DMS53 (cell line): ENCODE measurements at regions not wholly inside any gene's neighbourhood (a gene's known extent, or its start where the extent isn't known, plus 50 kb on each side); places are given as distances from the start of the nearest gene placed in this dataset.

ENCODE experiments used
- DNase-seq: peaks from one replicate; lab custom pipeline; 2025; lab: John Stamatoyannopoulos, UW

DNA sequence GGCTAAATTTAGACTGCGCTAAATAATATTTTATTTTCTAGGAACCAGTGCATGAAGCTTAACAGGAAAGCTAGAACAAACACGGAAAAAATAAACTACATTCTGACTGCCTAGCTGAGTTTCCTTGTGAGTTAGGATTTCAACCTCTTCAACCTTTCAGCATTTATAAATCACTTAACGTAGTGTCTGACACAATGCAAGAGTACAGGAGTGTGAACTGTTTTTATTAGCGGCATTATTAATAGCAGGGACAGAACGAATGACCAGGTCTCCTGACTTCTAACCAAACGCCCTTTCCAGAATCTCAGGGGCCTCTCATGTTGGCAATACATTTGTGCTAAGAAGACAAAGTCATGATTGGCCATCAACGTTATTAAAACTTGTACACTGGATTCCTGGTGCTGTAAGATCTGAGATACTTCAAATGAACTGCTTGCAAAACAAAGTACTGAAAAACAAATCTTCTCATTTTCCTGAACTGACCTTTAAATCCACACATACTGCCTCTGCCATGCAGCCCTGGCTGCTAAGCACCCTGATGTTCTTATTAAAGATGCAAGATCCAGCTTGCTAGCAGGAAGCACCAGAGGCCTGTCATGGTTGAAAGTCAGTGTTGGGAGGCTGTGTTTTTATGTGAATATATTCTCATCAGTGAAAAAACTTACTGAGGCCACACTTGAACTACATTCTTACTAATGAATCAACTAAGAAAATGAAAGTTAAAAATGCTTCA is 380.4 kb upstream of the CPEB2 start:
- DNase-seq: no peak

DNA sequence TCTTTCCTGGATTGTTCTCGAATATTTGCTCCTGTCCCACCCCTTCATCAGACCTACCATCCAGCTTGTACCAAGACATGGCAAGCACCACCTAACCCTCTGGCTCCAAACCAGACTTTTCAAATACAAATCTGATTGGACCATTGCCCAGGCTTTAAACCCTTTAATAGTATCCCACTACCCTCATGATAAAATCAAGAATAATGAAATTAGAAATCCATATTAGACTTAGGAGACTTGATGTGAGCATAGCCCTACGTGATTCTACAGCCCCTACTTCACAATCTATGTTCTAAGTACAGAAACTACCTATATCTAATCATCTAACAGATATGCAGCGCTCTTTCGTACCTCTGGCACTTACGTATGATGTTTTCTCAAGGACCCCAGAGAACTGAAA is 375.2 kb upstream of the CPEB2 start:
- DNase-seq: no peak

DNA sequence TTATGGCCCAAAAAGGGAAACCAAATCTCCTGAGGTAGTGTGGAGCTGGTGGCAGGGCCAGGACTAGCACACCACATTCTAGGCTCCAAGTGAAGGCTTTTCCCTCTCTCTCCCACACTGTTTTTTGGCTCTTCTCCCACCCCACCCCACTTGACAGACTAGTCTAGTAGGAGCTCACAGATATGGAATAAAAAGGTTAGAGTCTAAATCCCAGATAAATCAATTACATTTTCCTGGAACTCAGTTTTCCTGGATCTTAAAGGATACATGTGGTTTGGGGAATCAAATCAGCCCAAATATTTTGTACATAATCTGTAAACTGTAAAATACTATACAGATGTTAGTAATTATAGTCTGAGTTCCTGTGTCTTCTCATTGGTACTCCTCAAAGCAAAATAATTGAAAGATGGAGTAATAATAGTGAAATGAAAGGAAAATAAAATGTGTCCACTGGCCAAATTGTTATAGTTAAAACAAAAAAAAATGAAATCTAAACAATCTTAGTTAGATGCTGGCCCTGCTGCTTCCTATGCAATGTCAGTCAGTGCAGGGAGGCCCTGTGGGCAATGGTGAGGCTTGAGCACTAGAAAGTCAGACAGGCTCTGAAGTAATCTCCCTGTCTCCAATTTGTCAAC is 370.4 kb upstream of the CPEB2 start:
- DNase-seq: no peak

DNA sequence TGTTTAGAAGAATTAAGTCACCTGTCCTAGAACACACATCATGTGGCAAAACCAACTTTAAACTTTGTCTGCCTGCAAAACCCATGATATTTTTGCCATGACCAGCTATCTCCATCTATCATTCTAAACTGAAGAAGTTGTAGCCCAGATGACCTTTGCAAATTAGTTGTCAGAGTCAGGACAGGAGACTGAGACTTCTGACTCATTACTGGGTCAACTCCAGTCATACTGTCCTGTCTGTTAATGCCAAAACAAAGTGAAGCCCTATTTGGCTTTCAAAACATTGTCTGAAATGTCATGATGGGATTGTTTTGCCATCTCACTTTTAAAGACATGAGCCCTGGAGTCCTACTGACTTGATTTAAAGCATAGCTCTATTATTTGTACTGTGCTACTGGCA is 365.7 kb upstream of the CPEB2 start:
- DNase-seq: no peak

DNA sequence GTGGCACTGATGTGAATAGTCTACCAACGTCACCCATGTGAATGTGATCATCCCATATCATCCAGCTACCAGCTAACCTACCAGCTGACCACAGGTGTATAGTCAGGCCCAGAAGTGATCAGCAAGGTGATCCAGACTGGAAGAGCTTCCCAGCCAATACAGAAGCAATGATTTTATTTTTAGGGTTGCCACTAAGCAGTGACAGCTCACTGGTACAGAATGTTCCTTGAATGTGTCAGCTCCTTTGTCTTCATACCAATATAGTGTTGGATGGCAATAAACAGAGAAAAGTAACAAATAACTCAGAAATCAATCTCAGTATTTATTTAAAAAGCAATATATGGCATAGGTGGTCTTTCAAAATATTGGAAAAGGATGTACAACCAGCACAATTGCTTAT is 361.8 kb upstream of the CPEB2 start:
- DNase-seq: no peak

DNA sequence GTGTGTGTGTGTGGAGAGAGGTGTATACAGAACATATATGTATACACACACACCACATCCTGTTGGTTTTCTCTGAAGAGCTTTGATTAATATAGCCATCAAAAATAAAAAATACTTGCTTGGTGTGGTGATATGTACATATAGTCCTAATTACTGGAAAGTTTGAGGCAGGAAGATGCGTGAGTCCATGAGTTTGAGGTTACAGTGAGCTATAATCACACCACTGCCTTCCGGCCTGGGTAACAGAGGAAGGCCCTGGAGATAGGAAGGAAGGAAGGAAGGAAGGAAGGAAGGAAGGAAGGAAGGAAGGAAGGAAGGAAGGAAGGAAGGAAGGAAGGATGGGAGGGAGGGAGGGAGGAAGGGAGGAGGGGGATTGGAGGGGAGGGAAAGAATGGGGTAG is 360.4 kb upstream of the CPEB2 start:
- DNase-seq: no peak

DNA sequence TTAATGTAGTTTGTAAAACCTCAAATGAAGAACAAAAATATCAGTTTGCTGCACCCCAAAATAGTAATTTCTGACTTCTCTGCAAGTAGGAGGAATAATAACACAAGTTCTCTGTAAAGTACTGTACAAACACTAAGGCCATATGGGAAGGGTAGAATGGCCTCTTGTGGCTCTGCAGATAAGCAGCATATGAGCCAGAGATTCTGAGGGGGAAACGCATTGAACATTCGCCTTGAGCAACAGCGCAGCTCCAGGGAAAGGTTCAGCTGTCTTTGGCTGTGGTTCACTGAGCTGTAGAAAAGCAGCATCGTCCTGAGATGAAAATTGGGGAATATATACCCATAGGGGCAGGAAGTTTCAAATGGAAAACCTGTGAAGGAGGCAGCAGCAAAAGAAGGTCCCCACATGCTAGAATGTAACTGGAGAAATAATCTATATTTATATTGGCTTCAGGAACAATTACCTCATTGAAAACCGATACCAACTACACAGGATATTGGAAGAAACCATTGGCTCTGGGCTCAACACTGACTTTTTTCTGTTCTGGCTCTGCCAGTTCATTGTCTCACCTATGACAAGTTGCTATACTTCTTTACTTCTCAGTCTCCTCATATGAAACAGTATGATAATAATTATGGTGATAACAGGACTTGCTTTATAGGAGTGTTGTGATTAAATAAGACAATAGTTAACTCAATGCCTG is 357.6 kb upstream of the CPEB2 start:
- DNase-seq: no peak

DNA sequence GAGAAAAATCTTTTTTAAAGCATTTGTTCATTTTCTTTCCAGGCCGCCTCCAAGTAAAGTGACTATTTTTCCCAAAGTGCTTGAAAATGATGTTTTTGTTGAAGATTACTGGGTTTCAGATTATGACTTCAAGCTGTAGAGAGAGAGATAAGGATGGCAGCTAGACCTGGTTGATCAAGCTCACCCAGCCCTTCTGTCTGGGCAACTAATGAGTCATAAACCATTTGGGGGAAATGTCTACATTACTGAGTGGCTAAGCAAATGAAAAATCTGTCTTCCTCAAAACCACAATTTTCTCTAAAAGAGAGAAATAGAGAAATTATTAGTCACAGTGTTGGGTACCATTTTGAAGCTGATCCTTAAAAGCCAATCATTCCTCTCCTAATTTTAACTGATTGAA is 355.4 kb upstream of the CPEB2 start:
- peak; percentile 48 for DNase-seq

DNA sequence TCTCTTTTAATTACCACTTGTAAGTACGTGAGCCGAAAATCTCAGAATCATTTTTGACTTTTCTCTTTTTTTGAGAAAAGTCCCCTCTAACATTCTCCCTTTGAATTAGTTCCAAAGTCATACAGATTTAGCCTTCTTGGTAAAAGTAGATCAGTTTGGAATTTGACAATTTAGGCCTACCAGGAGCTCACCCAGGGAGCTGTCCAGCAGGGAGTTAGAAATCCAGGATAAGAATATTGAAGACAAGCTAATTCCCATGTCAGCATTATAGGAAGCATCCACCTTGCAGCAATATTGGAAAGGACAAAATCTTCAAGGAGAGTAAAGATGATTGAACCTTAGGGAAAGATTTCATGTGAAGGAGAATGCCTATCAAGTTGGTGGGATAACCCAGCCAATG is 352.2 kb upstream of the CPEB2 start:
- DNase-seq: no peak

DNA sequence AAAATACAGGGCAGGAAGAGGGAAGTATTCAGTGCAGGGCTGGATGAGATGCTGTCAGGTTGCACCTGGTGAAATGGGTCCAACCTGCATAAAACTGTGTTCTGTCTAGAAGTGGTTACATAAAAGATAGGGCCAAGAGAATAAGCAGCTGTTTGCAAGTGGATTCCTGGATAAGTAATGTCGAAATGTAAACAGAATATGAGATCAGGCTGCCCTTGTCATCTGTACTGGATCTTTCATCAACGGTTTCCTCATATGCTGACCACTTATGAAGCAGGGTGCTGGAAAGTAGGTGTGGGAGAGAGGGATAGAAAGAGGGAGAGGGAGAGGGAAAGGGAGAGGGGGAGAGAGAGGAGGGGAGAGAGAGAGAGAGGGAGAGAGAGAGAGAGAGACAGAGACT is 349.8 kb upstream of the CPEB2 start:
- peak; percentile 82 for DNase-seq

DNA sequence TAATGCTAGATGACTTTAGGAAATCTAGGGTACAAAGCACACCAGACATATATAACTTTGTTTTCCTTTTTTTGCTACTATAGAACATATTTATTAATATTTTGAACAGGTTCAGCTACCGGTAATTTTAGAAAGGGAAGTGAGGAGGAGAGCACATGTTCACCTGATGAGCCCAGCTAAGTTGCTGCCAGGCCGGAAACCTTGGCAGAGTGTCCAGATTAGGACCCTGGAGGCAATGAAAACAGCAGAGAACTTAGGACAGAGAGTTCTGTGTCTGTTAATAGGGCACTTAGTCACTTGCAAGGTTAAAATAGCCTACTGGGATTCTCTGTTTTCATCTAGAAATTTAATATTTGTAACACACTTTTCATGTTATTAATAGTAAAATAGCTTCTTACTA is 348.9 kb upstream of the CPEB2 start:
- no peak for DNase-seq

DNA sequence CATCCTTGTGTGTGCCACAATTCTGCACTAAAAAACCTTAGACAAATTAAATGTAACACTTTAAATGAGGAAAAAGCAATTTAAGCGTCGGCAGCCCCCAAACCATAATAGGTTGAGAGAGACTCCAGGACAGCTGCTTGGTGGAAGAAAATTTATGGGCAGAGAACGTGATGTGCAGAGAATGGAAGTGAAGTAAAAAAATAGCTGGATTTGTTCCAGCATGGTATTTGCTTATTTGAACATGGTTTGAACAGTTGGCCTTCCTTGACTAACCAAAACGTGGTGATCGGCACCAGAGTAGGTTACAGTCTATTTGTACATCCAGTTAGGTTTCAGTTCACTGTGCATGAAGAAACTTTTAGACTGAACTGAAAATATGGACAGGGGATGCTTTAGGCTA is 343.0 kb upstream of the CPEB2 start:
- peak; percentile 42 for DNase-seq

DNA sequence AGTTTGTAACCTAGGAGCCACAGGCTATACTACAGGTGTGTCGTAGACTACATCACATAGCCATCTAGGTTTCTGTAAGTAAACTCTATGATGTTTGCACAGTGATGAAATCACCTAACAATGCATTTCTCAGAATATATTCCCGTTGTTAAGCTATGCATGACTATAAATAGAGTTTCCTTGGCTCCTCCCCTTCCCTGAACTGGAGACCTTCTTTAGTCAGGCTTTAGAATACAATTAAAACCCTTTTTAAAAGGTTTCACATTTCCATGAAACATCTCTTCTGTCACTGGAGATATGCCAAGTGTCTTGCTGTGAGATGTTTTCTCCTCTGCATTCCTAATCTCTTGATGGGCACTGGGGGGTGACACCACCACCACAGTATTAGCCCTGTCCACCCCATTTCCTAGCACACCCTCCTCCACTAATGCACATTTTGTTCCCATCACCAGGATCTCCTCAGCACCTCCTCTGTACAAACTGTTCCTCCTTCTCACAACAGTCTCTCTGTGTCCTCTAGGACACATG is 334.6 kb upstream of the CPEB2 start:
- peak; percentile 57 for DNase-seq

DNA sequence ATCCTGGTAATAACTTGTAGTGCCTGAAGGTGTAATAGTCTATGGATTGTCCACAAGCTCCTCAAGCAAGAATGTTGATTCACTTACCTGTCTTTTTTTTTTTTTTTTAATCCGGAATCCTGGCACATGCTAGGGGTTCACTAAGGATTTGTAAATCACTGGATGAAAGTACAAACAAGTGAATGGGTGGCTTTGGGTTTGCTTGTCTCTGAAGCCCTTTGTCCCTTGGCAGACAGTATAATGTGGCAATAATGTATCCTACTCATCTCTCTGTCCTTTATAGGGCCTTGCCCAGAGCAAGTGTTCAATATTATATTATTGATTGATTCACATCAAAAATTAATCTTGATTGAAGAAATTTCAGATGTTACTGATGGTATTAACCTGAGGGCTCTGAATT is 334.0 kb upstream of the CPEB2 start:
- DNase-seq: no peak

DNA sequence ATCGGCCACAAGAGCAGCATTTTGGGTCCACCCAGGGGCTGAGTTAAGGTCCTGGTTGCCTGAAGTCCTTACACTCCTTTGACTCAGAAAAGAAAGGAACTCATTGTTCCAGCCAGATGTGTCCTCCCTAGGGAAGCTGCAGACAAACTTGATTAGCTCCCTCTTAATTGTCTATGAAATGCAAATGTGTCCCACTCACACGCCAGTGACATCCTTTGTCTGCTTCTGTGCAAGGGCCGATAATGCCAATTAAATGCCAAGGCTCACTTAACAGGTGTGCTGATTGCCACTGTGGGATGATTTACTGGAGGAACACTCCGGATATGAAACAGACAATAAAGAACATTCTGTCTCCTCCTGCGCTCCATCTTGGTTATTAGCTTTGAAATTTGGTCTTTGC is 332.9 kb upstream of the CPEB2 start:
- no peak for DNase-seq

DNA sequence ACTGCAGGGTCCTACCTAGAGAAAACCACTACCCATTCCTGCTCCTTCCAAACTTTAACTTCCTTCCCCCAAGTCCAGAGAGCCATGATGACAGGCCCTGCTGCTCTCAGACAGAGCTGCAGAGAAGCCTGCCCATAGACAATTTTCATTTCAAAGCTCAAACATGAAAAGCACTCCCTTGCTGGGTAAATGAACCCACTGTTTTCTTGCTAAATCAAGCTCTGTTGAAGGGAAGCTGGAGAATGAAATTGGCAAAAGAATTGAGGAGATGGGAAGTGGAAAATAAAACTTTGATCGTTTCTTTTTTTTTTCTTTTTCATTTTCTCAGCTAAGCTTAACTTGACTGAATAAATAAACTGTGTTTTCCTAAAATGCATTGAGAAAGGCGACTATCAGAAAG is 331.1 kb upstream of the CPEB2 start:
- no peak for DNase-seq

DNA sequence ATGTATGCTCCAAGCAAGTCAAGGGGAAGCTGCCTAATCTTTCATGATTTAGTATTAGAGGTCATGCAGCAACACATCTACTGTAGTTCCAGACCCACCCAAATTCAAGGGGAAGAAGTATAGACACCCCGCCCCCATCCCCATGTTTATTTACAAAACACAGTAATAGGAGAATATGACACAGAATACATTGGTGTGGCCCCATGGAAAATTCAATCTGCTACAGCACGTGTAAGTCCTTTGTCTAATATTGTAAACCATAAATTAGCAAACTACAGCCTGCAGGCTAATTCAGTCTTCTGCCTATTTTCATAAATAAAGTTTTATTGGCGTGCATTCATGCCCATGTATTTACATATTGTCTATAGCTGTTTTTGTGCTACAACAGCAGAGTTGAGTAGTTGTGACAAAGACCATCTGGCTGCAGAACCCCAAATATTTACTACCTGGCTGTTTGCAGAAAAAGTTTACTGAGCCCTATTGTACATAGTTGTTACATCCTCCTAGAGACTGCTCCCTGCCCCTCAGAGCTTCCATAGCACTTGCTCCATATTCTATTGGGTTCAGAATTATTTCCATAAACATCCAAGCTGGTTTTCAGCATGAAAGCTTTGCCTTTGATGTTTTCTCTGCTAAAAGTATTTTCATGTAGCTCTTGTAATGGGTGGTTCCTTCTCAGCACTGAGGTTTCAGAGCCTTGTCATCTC is 326.8 kb upstream of the CPEB2 start:
- no peak for DNase-seq

DNA sequence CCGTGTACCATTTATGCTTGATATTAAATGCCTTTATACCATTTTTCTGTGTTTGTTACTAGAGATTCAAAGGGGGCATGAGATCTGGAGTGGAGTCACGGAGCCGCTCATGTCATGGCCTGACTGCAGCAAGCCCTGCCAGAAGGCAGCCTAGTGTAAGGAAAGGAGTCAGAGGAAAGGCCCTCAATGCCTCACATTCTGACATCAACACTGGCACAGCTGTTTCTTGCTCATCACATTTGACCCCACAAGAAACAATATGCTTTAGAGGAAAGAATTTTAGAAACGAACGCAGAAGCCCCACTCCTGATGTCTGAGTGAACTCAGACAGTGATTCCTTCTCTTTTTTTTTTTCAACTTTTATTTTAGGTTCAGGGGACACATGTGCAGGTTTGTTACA is 322.4 kb upstream of the CPEB2 start:
- no peak for DNase-seq

DNA sequence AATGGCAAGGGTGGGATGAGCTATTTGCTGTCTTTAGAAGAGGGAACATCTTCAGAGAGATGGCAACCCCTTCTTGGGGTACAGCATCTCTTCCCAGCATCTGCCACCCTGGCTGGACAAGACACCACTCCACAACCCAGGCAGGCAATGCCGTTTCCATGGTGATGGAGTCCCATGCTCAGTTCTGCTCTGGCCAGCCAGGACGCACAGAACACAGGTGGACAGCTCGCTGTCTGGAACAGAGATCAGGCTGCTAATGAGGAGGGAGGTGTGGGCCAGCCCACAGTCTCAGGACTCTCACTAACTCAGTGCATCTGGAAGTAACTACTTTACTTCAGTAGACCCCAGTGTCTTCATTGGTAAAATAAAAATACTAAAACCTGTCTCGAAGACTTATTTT is 321.0 kb upstream of the CPEB2 start:
- DNase-seq: peak; percentile 30

DNA sequence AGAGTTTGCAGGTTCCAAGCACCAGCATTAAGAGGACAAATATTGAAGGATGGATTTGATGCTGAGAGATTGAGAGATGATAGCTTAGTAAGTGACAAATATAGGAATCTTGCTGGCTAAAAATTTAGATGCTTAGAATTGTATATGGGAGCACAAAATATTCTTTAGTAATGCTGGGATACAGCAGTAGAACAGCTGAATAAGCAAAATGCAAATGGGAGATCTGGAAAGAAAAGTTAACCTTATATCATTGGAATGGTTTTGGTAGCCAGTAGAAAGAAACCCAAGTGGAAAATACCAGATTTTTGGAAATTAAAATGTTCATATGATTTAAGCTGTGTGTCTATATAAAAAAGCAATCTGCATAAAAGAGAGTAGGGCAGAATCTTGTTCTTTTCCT is 308.6 kb upstream of the CPEB2 start:
- no peak for DNase-seq

DNA sequence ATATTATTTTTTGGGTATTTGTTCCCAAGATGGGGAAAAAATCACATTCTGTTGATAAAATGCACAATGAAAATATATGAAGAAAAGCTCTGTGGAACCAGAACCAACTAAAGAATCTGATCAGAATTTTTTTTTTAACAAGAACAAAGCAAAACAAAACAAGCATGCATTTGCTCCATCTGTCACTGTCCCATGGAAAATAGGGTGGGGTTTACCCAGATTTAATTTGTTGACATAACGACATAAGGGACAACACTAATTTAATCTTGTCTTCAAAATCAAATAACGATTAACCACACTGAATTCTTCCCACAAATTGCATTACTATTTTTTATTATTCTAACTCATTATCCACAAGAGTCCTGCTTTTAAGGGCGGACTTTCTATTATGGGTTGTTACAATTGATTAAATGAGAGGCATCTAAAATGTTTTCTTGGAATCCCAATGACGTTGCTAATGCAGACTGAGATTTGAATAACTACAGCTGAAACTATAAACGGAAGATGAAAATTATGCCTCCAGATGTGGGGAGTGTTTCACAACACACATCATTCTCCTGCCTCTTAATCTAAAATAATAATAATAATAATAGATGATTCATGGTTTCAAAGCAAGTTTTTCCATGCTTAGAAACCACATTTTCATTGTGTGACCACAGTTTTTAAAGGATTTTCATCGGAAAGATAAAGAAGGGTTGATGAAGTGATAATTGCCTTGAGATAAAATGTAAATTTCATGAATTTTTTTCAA is 307.0 kb upstream of the CPEB2 start:
- DNase-seq: no peak

DNA sequence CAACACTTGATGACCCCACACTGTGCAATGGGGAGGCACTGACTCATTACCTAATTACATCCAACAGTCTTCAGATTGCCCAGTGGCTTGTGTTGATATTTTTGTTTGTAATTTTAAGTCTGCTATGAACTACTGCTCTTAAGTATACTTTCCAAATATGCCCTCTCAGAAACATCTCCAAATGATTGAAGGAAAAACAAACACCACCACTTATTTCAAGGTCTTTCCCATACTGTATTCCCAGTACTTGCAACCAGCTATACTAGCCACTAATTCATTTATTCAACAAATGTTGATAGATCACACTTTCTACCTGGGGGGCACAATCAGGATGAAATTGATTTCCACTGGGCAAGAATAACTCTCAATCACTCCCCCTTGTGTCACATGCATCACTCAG is 302.2 kb upstream of the CPEB2 start:
- no peak for DNase-seq
